Stomach smooth muscle (tissue), 2 donors: ENCODE measurements at regions not wholly inside any gene's neighbourhood (a gene's known extent, or its start where the extent isn't known, plus 50 kb on each side); places are given as distances from the start of the nearest gene placed in this dataset.
"Not testable (repeated sequence)": the region's sequence is repeated elsewhere in the genome, so short reads cannot be mapped to it uniquely, and the experiment has no call there.

Source experiments
- H3K27ac ChIP-seq: one replicate; pipeline ENCODE4 v1.7.0; 2013; ENCODE audit warnings: mild to moderate bottlenecking, low read length, inconsistent platforms
- H3K27me3 ChIP-seq, 2 donors: one replicate each; pipeline ENCODE4 v1.7.0; 2013; ENCODE audit warnings: low read length in 2 of 2; ENCODE audit not compliant: insufficient read depth in 2 of 2, control insufficient read depth in 1 of 2
- H3K36me3 ChIP-seq, 2 donors: one replicate each; pipeline ENCODE4 v1.7.0; 2013; ENCODE audit warnings: low read length in 2 of 2; ENCODE audit not compliant: control insufficient read depth in 2 of 2, insufficient read depth in 2 of 2
- H3K4me1 ChIP-seq: one replicate; pipeline ENCODE4 v1.7.0; 2013; ENCODE audit warnings: low read length; ENCODE audit not compliant: control insufficient read depth, insufficient read depth
- H3K4me3 ChIP-seq, 2 donors: one replicate each; pipeline ENCODE4 v1.7.0; 2013; ENCODE audit warnings: low read length in 2 of 2
- H3K9ac ChIP-seq, 2 donors: one replicate each; pipeline ENCODE4 v1.7.0; 2013; ENCODE audit warnings: low read length in 2 of 2, mild to moderate bottlenecking in 1 of 2
- H3K9me3 ChIP-seq, 2 donors: one replicate each; pipeline ENCODE4 v1.7.0; 2013; ENCODE audit warnings: low read length in 2 of 2; ENCODE audit not compliant: control insufficient read depth in 2 of 2
- donor health status: healthy.
- donor health status: Pancreatic carcinoma.

GRCh38 chrX:826448-826847, 195.9 kb downstream of the SHOX start:
- Histone ChIP-seq H3K9me3 (peaks cover 0 to 2% of the 10 kb centered on the region in 2 donors), H3K9ac (no peak overlapping the region), H3K4me1 (no peaks in the 10 kb centered on the region), H3K27ac (no peak overlapping the region), H3K36me3 (no peaks in the 10 kb centered on the region), H3K27me3 (no peaks in the 10 kb centered on the region), H3K4me3 (no peak overlapping the region)

- Histone ChIP-seq H3K27me3 (no peaks in the 10 kb centered on the region), H3K9me3 (no peaks in the 10 kb centered on the region), H3K27ac (no peak overlapping the region), H3K4me1 (no peaks in the 10 kb centered on the region), H3K36me3 (no peaks in the 10 kb centered on the region), H3K4me3 (no peak overlapping the region), H3K9ac (no peak overlapping the region)
Observed at GRCh38 chrX:825991-826390, 195.4 kb downstream of the SHOX start.

GRCh38 chrX:823073-823472, 192.5 kb downstream of the SHOX start:
- H3K4me3 ChIP-seq, H3K9ac ChIP-seq, H3K36me3 ChIP-seq, H3K9me3 ChIP-seq, H3K4me1 ChIP-seq, H3K27ac ChIP-seq, H3K27me3 ChIP-seq: not testable (repeated sequence)

GRCh38 chrX:821327-822107, 190.9 kb downstream of the SHOX start:
- no peak overlapping the region for H3K9ac ChIP-seq
- no peaks in the 10 kb centered on the region for H3K36me3 ChIP-seq
- no peaks in the 10 kb centered on the region for H3K4me1 ChIP-seq
- no peak overlapping the region for H3K27ac ChIP-seq
- H3K4me3 ChIP-seq: no peak overlapping the region
- H3K27me3 ChIP-seq: no peaks in the 10 kb centered on the region
- H3K9me3 ChIP-seq: no peaks in the 10 kb centered on the region

- no peak overlapping the region for H3K4me3 ChIP-seq
- H3K4me1 ChIP-seq: no peaks in the 10 kb centered on the region
- H3K9me3 ChIP-seq: peaks cover 3% of the 10 kb centered on the region in 2 donors
- H3K27me3 ChIP-seq: no peaks in the 10 kb centered on the region
- H3K36me3 ChIP-seq: no peaks in the 10 kb centered on the region
- H3K27ac ChIP-seq: no peak overlapping the region
- H3K9ac ChIP-seq: no peak overlapping the region
Observed at GRCh38 chrX:819684-820083, 189.1 kb downstream of the SHOX start.

GRCh38 chrX:817759-818300, 187.2 kb downstream of the SHOX start:
- H3K9ac ChIP-seq: no peak overlapping the region
- peaks cover 3% of the 10 kb centered on the region in 2 donors for H3K9me3 ChIP-seq
- H3K4me3 ChIP-seq: no peak overlapping the region
- no peaks in the 10 kb centered on the region for H3K27me3 ChIP-seq
- H3K4me1 ChIP-seq: no peaks in the 10 kb centered on the region
- H3K27ac ChIP-seq: no peak overlapping the region
- no peaks in the 10 kb centered on the region for H3K36me3 ChIP-seq

GRCh38 chrX:817147-817546, 186.6 kb downstream of the SHOX start:
- not testable (repeated sequence) for H3K4me1 ChIP-seq, H3K36me3 ChIP-seq, H3K27me3 ChIP-seq, H3K9ac ChIP-seq, H3K9me3 ChIP-seq, H3K27ac ChIP-seq, H3K4me3 ChIP-seq

GRCh38 chrX:816411-816810, 185.8 kb downstream of the SHOX start:
- no peaks in the 10 kb centered on the region for H3K27me3 ChIP-seq
- no peak overlapping the region for H3K4me3 ChIP-seq
- H3K27ac ChIP-seq: no peak overlapping the region
- no peaks in the 10 kb centered on the region for H3K36me3 ChIP-seq
- H3K9me3 ChIP-seq: peaks cover 3% of the 10 kb centered on the region in 2 donors
- no peak overlapping the region for H3K9ac ChIP-seq
- no peaks in the 10 kb centered on the region for H3K4me1 ChIP-seq

- H3K27ac ChIP-seq: no peak overlapping the region
- no peaks in the 10 kb centered on the region for H3K36me3 ChIP-seq
- no peaks in the 10 kb centered on the region for H3K4me1 ChIP-seq
- H3K9ac ChIP-seq: no peak overlapping the region
- peaks cover 0 to 2% of the 10 kb centered on the region in 2 donors for H3K27me3 ChIP-seq
- H3K9me3 ChIP-seq: peaks cover 0 to 8% of the 10 kb centered on the region in 2 donors
- no peak overlapping the region for H3K4me3 ChIP-seq
Observed at GRCh38 chrX:810186-810585, 179.6 kb downstream of the SHOX start.

- Histone ChIP-seq H3K27ac (no peak overlapping the region), H3K4me1 (no peaks in the 10 kb centered on the region), H3K9ac (no peak overlapping the region), H3K4me3 (no peak overlapping the region), H3K36me3 (no peaks in the 10 kb centered on the region), H3K27me3 (peaks cover 0 to 2% of the 10 kb centered on the region in 2 donors), H3K9me3 (peaks cover 0 to 8% of the 10 kb centered on the region in 2 donors)
Observed at GRCh38 chrX:809081-809480, 178.5 kb downstream of the SHOX start.

- Histone ChIP-seq H3K27me3 (peaks cover 0 to 2% of the 10 kb centered on the region in 2 donors), H3K4me3 (no peak overlapping the region), H3K9me3 (peaks cover 0 to 8% of the 10 kb centered on the region in 2 donors), H3K27ac (no peak overlapping the region), H3K4me1 (no peaks in the 10 kb centered on the region), H3K9ac (no peak overlapping the region), H3K36me3 (no peaks in the 10 kb centered on the region)
Observed at GRCh38 chrX:806586-806985, 176.0 kb downstream of the SHOX start.
